Liver (tissue), 8 donors: ENCODE measurements at regions not wholly inside any gene's neighbourhood (a gene's known extent, or its start where the extent isn't known, plus 50 kb on each side); places are given as distances from the start of the nearest gene placed in this dataset.

ENCODE experiments used
- DNase-seq: peaks from one replicate; pipeline ENCODE4 v3.0.0-alpha.2; 2017; ENCODE audit warnings: low spot score
- H3K27ac ChIP-seq, 2 donors: one replicate each; pipeline ENCODE4 v1.7.0; 2013; ENCODE audit warnings: inconsistent platforms in 2 of 2, low read length in 2 of 2, control low read depth in 1 of 2, low read depth in 1 of 2, mild to moderate bottlenecking in 1 of 2
- H3K27me3 ChIP-seq, 4 donors: one replicate each; pipeline versions ENCODE4 v1.6.1 to v1.7.0; 2013; ENCODE audit warnings: low read length in 3 of 4, inconsistent platforms in 1 of 4, mild to moderate bottlenecking in 1 of 4, moderate library complexity in 1 of 4; ENCODE audit not compliant: control insufficient read depth in 4 of 4, insufficient read depth in 4 of 4
- H3K36me3 ChIP-seq, 4 donors: one replicate each; pipeline versions ENCODE4 v1.6.1 to v1.7.0; 2013; ENCODE audit warnings: low read length in 3 of 4, mild to moderate bottlenecking in 3 of 4, low read depth in 1 of 4, moderate library complexity in 1 of 4; ENCODE audit not compliant: control insufficient read depth in 4 of 4, insufficient read depth in 3 of 4
- H3K4me1 ChIP-seq, 4 donors: one replicate each; pipeline versions ENCODE4 v1.6.1 to v1.7.0; 2013; ENCODE audit warnings: low read length in 3 of 4, mild to moderate bottlenecking in 3 of 4, moderate library complexity in 1 of 4; ENCODE audit not compliant: control insufficient read depth in 4 of 4, insufficient read depth in 4 of 4
- H3K4me3 ChIP-seq, 3 donors: one replicate each; pipeline versions ENCODE4 v1.6.1 to v1.7.0; 2013; ENCODE audit warnings: low read length in 3 of 3, control low read depth in 1 of 3, low read depth in 1 of 3, mild to moderate bottlenecking in 1 of 3
- H3K9ac ChIP-seq, 2 donors: one replicate each; pipeline ENCODE4 v1.7.0; 2013; ENCODE audit warnings: low read length in 2 of 2, mild to moderate bottlenecking in 2 of 2, moderate library complexity in 2 of 2, control low read depth in 1 of 2, low read depth in 1 of 2
- H3K9me3 ChIP-seq, 4 donors: one replicate each; pipeline versions ENCODE4 v1.6.1 to v1.7.0; 2013; ENCODE audit warnings: low read length in 3 of 4; ENCODE audit not compliant: control insufficient read depth in 4 of 4
- EGR1 ChIP-seq, 2 donors: IDR thresholded peaks; 2 replicates each; pipeline ENCODE4 v1.6.1; 2016 to 2018; ENCODE audit warnings: antibody characterized with exemption in 2 of 2, low read depth in 2 of 2
- FOXA1 ChIP-seq: IDR thresholded peaks from 2 replicates; pipeline ENCODE4 v1.6.1; 2016; ENCODE audit warnings: antibody characterized with exemption
- FOXA2 ChIP-seq: IDR thresholded peaks from 2 replicates; pipeline ENCODE4 v1.6.1; 2016; ENCODE audit warnings: antibody characterized with exemption
- GABPA ChIP-seq, 2 donors: IDR thresholded peaks in 1 of 2; conservative IDR thresholded peaks in 1 of 2; 2 replicates each; pipeline ENCODE4 v1.6.1; 2016; ENCODE audit warnings: antibody characterized with exemption in 2 of 2, mild to moderate bottlenecking in 1 of 2, moderate library complexity in 1 of 2
- HNF4A ChIP-seq, 2 donors: conservative IDR thresholded peaks; 2 replicates each; pipeline ENCODE4 v1.6.1; 2016; ENCODE audit warnings: antibody characterized with exemption in 2 of 2, mild to moderate bottlenecking in 2 of 2
- HNF4G ChIP-seq: IDR thresholded peaks from 2 replicates; pipeline ENCODE4 v1.6.1; 2016; ENCODE audit warnings: antibody characterized with exemption
- JUND ChIP-seq, 2 donors: IDR thresholded peaks; 2 replicates each; pipeline ENCODE4 v1.6.1; 2016; ENCODE audit warnings: antibody characterized with exemption in 2 of 2
- NR2F2 ChIP-seq: IDR thresholded peaks from 2 replicates; pipeline ENCODE4 v1.6.1; 2016; ENCODE audit warnings: antibody characterized with exemption
- RAD21 ChIP-seq, 2 donors: IDR thresholded peaks; 2 replicates each; pipeline ENCODE4 v1.6.1; 2016; ENCODE audit warnings: antibody characterized with exemption in 2 of 2, mild to moderate bottlenecking in 2 of 2
- RXRA ChIP-seq, 2 donors: IDR thresholded peaks; 2 replicates each; pipeline ENCODE4 v1.6.1; 2017 to 2018; ENCODE audit warnings: antibody characterized with exemption in 2 of 2, mild to moderate bottlenecking in 1 of 2
- SP1 ChIP-seq: IDR thresholded peaks from 2 replicates; pipeline ENCODE4 v1.6.1; 2018; ENCODE audit warnings: antibody characterized with exemption, mild to moderate bottlenecking
- TAF1 ChIP-seq: conservative IDR thresholded peaks from 2 replicates; pipeline ENCODE4 v1.6.1; 2016; ENCODE audit warnings: antibody characterized with exemption, mild to moderate bottlenecking
- YY1 ChIP-seq: IDR thresholded peaks from 2 replicates; pipeline ENCODE4 v1.6.1; 2016; ENCODE audit warnings: antibody characterized with exemption, mild to moderate bottlenecking
- WGBS: extraction: QIAGEN DNeasy Blood & Tissue Kit; methylation state at CpG from one replicate; pipeline ENCODE4 v1.1.7; 2013; 5-methylcytosine and 5-hydroxymethylcytosine counted together
- TF ChIP-seq, protein P1 (sequence below): IDR thresholded peaks from 2 replicates; pipeline ENCODE4 v1.6.1; 2016; ENCODE audit warnings: antibody characterized with exemption
- TF ChIP-seq, protein P2 (sequence below): fragments of 150-350 bp; IDR thresholded peaks from 2 replicates; pipeline ENCODE4 v1.5.1; 2017; ENCODE audit warnings: improper control_type of control experiment, low read depth, low read length; ENCODE audit not compliant: missing input control
- TF ChIP-seq, protein P3 (sequence below): IDR thresholded peaks from 2 replicates; pipeline ENCODE4 v1.6.1; 2016; ENCODE audit warnings: antibody characterized with exemption
- TF ChIP-seq, protein P4 (sequence below): IDR thresholded peaks from 2 replicates; pipeline ENCODE4 v1.6.1; 2016; ENCODE audit warnings: antibody characterized with exemption, mild to moderate bottlenecking
- TF ChIP-seq, protein P5 (sequence below): IDR thresholded peaks from 2 replicates; pipeline ENCODE4 v1.6.1; 2016; ENCODE audit warnings: antibody characterized with exemption
- donor health status: healthy.
- donor health status: healthy.
- donor health status: healthy.
- donor health status: healthy.
- donor health status: healthy.

DNA sequence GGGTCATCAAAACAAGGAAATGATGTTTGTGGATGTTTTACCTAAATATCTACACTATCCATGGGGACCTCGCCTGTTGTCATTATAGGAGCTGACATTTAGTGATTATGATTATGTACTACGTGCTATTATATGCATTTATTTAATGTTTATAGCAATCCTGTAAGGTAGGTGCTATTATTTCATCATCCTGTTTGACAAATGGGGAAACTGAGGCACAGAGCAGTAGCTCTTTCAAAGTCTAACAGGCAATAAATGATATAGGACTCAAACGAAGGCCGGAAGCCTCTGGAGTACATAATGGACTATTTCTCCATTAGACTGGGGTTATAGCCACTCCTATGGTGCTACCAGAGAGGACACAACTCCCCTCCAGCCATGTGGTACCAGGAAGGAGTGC lies 60.6 kb upstream of the KDM7A start:
- Histone ChIP-seq H3K4me1 (peaks cover 0 to under 1% (median 0%) of the 10 kb centered on the region in 4 donors), H3K4me3 (no peak overlapping the region), H3K9me3 (no peaks in the 10 kb centered on the region), H3K9ac (no peak overlapping the region), H3K27me3 (no peaks in the 10 kb centered on the region), H3K27ac (no peak overlapping the region), H3K36me3 (no peaks in the 10 kb centered on the region)
- TF ChIP-seq TAF1 (no peak), HNF4A (conservative IDR thresholded peaks at IDR 0.05) (no peak), RXRA (IDR thresholded peaks at IDR 0.05) (no peak), JUND (IDR thresholded peaks at IDR 0.05) (no peak), FOXA1 (no peak)
- TF ChIP-seq, protein P1, sequence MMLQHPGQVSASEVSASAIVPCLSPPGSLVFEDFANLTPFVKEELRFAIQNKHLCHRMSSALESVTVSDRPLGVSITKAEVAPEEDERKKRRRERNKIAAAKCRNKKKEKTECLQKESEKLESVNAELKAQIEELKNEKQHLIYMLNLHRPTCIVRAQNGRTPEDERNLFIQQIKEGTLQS, result no peak
- TF ChIP-seq, protein P2, sequence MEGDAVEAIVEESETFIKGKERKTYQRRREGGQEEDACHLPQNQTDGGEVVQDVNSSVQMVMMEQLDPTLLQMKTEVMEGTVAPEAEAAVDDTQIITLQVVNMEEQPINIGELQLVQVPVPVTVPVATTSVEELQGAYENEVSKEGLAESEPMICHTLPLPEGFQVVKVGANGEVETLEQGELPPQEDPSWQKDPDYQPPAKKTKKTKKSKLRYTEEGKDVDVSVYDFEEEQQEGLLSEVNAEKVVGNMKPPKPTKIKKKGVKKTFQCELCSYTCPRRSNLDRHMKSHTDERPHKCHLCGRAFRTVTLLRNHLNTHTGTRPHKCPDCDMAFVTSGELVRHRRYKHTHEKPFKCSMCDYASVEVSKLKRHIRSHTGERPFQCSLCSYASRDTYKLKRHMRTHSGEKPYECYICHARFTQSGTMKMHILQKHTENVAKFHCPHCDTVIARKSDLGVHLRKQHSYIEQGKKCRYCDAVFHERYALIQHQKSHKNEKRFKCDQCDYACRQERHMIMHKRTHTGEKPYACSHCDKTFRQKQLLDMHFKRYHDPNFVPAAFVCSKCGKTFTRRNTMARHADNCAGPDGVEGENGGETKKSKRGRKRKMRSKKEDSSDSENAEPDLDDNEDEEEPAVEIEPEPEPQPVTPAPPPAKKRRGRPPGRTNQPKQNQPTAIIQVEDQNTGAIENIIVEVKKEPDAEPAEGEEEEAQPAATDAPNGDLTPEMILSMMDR, result no peak
- TF ChIP-seq, protein P3, sequence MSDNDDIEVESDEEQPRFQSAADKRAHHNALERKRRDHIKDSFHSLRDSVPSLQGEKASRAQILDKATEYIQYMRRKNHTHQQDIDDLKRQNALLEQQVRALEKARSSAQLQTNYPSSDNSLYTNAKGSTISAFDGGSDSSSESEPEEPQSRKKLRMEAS, result no peak
- 94% methylated on average over 4 of the region's 4 CpGs for WGBS
- no peak for DNase-seq

DNA sequence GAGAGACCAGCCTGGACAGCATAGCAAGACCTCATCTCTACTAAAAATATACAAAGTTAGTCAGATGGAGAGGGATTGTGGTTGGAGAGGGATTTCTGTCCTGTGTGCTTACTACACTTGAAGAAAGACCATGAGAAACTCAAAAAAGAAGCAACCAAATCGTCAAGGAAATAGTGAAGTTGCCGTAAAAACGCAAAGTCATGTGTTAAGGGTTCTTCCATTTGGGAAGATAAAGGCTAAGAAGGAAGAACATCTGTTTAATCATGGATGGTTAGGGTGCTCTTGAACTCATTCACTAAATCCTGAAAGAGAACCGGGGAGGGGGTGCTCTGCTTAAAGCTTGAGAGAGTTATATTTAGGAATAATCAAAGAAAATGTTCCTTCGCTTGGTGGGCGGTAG lies 59.8 kb upstream of the KDM7A start:
- no peaks in the 10 kb centered on the region for H3K27me3 ChIP-seq
- TF ChIP-seq YY1, result no peak
- no peak for TF ChIP-seq RXRA (IDR thresholded peaks at IDR 0.05)
- TF ChIP-seq, protein P3, result no peak
- TF ChIP-seq GABPA (IDR thresholded peaks at IDR 0.05 in 1 of 2, conservative IDR thresholded peaks at IDR 0.05 in 1 of 2), result no peak
- TF ChIP-seq, protein P1, result no peak
- TF ChIP-seq JUND (IDR thresholded peaks at IDR 0.05), result no peak
- no peak for TF ChIP-seq FOXA2
- TF ChIP-seq, protein P4, sequence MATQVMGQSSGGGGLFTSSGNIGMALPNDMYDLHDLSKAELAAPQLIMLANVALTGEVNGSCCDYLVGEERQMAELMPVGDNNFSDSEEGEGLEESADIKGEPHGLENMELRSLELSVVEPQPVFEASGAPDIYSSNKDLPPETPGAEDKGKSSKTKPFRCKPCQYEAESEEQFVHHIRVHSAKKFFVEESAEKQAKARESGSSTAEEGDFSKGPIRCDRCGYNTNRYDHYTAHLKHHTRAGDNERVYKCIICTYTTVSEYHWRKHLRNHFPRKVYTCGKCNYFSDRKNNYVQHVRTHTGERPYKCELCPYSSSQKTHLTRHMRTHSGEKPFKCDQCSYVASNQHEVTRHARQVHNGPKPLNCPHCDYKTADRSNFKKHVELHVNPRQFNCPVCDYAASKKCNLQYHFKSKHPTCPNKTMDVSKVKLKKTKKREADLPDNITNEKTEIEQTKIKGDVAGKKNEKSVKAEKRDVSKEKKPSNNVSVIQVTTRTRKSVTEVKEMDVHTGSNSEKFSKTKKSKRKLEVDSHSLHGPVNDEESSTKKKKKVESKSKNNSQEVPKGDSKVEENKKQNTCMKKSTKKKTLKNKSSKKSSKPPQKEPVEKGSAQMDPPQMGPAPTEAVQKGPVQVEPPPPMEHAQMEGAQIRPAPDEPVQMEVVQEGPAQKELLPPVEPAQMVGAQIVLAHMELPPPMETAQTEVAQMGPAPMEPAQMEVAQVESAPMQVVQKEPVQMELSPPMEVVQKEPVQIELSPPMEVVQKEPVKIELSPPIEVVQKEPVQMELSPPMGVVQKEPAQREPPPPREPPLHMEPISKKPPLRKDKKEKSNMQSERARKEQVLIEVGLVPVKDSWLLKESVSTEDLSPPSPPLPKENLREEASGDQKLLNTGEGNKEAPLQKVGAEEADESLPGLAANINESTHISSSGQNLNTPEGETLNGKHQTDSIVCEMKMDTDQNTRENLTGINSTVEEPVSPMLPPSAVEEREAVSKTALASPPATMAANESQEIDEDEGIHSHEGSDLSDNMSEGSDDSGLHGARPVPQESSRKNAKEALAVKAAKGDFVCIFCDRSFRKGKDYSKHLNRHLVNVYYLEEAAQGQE, result no peak
- TF ChIP-seq HNF4A (conservative IDR thresholded peaks at IDR 0.05), result no peak
- TF ChIP-seq, protein P2, result no peak
- no peak for TF ChIP-seq FOXA1
- no peak for TF ChIP-seq HNF4G
- TF ChIP-seq EGR1 (IDR thresholded peaks at IDR 0.05; ENCODE audit: low read depth in 2 of 2), result no peak
- no peak for TF ChIP-seq NR2F2
- no peak for TF ChIP-seq SP1
- TF ChIP-seq RAD21 (IDR thresholded peaks at IDR 0.05), result no peak
- no peak for TF ChIP-seq TAF1
- TF ChIP-seq, protein P5, sequence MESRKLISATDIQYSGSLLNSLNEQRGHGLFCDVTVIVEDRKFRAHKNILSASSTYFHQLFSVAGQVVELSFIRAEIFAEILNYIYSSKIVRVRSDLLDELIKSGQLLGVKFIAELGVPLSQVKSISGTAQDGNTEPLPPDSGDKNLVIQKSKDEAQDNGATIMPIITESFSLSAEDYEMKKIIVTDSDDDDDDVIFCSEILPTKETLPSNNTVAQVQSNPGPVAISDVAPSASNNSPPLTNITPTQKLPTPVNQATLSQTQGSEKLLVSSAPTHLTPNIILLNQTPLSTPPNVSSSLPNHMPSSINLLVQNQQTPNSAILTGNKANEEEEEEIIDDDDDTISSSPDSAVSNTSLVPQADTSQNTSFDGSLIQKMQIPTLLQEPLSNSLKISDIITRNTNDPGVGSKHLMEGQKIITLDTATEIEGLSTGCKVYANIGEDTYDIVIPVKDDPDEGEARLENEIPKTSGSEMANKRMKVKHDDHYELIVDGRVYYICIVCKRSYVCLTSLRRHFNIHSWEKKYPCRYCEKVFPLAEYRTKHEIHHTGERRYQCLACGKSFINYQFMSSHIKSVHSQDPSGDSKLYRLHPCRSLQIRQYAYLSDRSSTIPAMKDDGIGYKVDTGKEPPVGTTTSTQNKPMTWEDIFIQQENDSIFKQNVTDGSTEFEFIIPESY, result no peak
- no peaks in the 10 kb centered on the region for H3K9me3 ChIP-seq
- H3K4me3 ChIP-seq, result no peak overlapping the region
- H3K36me3 ChIP-seq, result no peaks in the 10 kb centered on the region
- peaks cover 0 to 4% (median 2%) of the 10 kb centered on the region in 4 donors for H3K4me1 ChIP-seq
- WGBS, result 90% methylated on average over 6 of the region's 6 CpGs
- no peak overlapping the region for H3K27ac ChIP-seq
- no peak overlapping the region for H3K9ac ChIP-seq
- no peak for DNase-seq
